ENCODE measurements at regions not wholly inside any gene's neighbourhood (a gene's known extent, or its start where the extent isn't known, plus 50 kb on each side); places are given as distances from the start of the nearest gene placed in this dataset.

DNA sequence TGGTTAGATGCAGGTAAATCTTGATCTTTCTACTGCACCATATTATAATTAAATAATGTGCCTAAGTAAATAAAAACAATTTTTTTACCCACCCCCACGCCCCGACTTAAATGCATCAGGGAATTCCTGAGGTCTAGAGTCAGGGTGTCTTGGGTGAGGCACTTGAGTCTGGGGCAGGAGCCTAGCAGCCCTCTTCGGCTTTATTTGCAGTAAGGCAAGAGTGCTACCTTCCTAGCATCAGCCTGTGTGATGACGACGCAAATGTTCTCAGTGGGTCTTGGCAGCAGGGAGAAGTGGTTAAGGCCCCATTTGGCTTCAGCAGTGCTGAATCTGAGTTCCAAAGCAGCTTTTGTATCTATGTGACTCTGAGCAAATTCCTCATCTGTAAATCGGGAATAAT is 88.7 kb downstream of the POLR2M start:
- no peak for TF ChIP-seq CTCF (IDR thresholded peaks at IDR 0.05; ENCODE audit: borderline replicate concordance, extremely low read depth, low read length, poor library complexity, severe bottlenecking)
- no peak for TF ChIP-seq EZH2 (IDR thresholded peaks at IDR 0.05; ENCODE audit: borderline replicate concordance, low read depth, low read length, severe bottlenecking)
